Effector memory CD8-positive, alpha-beta T cell (primary cell): ENCODE measurements at regions not wholly inside any gene's neighbourhood (a gene's known extent, or its start where the extent isn't known, plus 50 kb on each side); places are given as distances from the start of the nearest gene placed in this dataset.

Experiments used
- ATAC-seq: fragments of 150-1000 bp; cut with Tn5 transposase; replicated peaks from 2 replicates; pipeline ENCODE4 v1.10.0; 2021; ENCODE audit warnings: mild to moderate bottlenecking, moderate library complexity
- DNase-seq, 3 experiments: peaks; one replicate each; pipeline ENCODE4 v3.0.0; 2021
- H3K27ac Mint-ChIP-seq, 2 donors: one replicate each; pipeline ENCODE4 v1.8.0; 2022; ENCODE audit warnings: mild to moderate bottlenecking in 2 of 2, mixed read lengths in 2 of 2, moderate library complexity in 2 of 2
- H3K27me3 Mint-ChIP-seq, 2 donors: one replicate each; pipeline ENCODE4 v1.8.0; 2022; ENCODE audit warnings: mixed read lengths in 2 of 2
- H3K36me3 Mint-ChIP-seq: one replicate; pipeline ENCODE4 v1.8.0; 2022; ENCODE audit warnings: mild to moderate bottlenecking, moderate library complexity, mixed read lengths; ENCODE audit not compliant: insufficient read depth
- H3K4me1 Mint-ChIP-seq, 2 donors: one replicate each; pipeline ENCODE4 v1.8.0; 2022; ENCODE audit warnings: low read depth in 2 of 2, mixed read lengths in 2 of 2
- H3K4me3 Mint-ChIP-seq, 2 donors: one replicate each; pipeline ENCODE4 v1.8.0; 2022; ENCODE audit warnings: mild to moderate bottlenecking in 2 of 2, mixed read lengths in 2 of 2, moderate library complexity in 2 of 2
- H3K9me3 Mint-ChIP-seq, 2 donors: one replicate each; pipeline ENCODE4 v1.8.0; 2022; ENCODE audit warnings: mixed read lengths in 2 of 2

DNA sequence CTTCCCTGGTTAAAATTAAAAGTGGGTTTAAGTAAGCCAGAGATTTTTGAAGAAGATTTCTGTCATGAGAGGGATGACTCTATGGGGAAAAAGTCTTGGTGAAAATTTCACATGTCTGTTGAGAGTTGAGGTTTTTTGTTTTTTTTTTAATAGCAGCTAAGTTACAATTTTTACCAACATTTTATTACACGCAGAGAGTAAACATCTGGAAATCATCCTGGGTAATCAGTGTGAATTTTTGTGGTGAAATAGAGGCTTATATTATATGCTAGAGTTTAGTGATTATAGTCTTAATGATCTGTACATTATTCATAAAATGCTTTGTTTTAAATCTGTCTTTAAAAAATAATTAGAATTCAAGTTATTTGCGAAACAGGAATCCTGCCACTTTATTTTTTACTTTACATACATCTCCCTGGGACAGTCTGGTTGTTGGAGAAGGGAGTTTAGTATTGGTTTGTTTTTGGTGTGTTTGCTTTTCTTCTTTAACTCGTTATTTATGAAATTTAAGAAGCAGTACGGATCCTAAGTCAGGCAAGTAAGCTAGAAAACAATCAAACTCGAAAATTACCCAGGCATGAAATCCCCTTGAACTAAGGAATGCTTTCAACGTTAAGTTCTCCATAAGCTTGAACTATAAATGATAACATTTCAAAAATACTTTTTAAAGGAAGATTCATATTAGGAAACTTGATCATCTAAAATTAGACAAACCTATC, 143.4 kb upstream of the TSC22D2 start:
- peaks cover 19 to 21% of the 10 kb centered on the region in 2 donors for H3K27me3 Mint-ChIP-seq
- ATAC-seq (no peak), DNase-seq (no peak)
- H3K27ac Mint-ChIP-seq: no peak overlapping the region
- H3K4me3 Mint-ChIP-seq: no peak overlapping the region
- H3K4me1 Mint-ChIP-seq: no peaks in the 10 kb centered on the region
- H3K9me3 Mint-ChIP-seq: no peaks in the 10 kb centered on the region
- no peaks in the 10 kb centered on the region for H3K36me3 Mint-ChIP-seq

DNA sequence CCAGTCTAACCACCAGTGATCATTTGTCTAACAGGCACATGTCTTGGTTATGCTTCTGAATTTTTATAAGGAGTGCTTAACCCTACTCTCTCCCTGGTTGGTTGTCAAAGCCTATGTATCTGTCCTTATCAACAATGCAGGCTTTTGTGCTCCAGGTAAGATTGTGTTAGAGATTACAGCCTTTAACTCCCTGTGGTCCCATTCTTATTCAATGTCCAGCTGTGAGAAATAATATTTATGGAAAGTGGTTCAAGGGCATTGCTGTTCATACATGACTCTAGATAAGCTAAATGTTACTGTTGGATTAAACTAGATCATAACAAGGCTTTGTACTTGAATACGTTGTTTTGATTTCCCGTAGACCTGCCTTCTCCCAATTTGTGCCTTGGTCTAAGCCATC, 146.1 kb upstream of the TSC22D2 start:
- no peaks in the 10 kb centered on the region for H3K9me3 Mint-ChIP-seq
- ATAC-seq: no peak
- H3K27me3 Mint-ChIP-seq: peaks cover 15 to 18% of the 10 kb centered on the region in 2 donors
- H3K27ac Mint-ChIP-seq: no peak overlapping the region
- H3K36me3 Mint-ChIP-seq: no peaks in the 10 kb centered on the region
- DNase-seq: no peak
- no peak overlapping the region for H3K4me3 Mint-ChIP-seq
- H3K4me1 Mint-ChIP-seq: peaks cover 0 to under 1% of the 10 kb centered on the region in 2 donors

GRCh38 chr3:150261418-150261817, 146.7 kb upstream of the TSC22D2 start:
- no peak for DNase-seq
- H3K9me3 Mint-ChIP-seq: no peaks in the 10 kb centered on the region
- no peak for ATAC-seq
- no peak overlapping the region for H3K4me3 Mint-ChIP-seq
- no peaks in the 10 kb centered on the region for H3K36me3 Mint-ChIP-seq
- no peak overlapping the region for H3K27ac Mint-ChIP-seq
- peaks cover 13 to 14% of the 10 kb centered on the region in 2 donors for H3K27me3 Mint-ChIP-seq
- H3K4me1 Mint-ChIP-seq: peaks cover 0 to 3% of the 10 kb centered on the region in 2 donors

DNA sequence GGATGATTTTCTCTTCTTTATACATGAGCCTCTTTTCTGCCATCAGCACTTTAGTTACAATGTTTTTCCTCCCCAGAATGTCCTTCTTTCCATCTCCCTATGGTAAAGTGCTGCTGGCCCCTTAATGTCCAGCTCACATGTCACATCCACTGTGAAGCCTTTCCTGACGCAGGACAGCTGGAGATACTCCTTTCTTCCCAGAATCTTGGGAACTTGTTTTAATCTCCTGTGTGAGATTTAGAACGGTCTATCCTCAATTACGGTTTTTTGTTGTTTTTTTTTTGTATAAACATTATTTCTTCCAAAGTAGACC, 147.7 kb upstream of the TSC22D2 start:
- Mint-ChIP-seq H3K4me3 (no peak overlapping the region), H3K27ac (no peak overlapping the region), H3K4me1 (peaks cover 0 to 3% of the 10 kb centered on the region in 2 donors), H3K36me3 (no peaks in the 10 kb centered on the region), H3K27me3 (peaks cover 13% of the 10 kb centered on the region in 2 donors), H3K9me3 (no peaks in the 10 kb centered on the region)
- no peak for ATAC-seq
- no peak for DNase-seq

DNA sequence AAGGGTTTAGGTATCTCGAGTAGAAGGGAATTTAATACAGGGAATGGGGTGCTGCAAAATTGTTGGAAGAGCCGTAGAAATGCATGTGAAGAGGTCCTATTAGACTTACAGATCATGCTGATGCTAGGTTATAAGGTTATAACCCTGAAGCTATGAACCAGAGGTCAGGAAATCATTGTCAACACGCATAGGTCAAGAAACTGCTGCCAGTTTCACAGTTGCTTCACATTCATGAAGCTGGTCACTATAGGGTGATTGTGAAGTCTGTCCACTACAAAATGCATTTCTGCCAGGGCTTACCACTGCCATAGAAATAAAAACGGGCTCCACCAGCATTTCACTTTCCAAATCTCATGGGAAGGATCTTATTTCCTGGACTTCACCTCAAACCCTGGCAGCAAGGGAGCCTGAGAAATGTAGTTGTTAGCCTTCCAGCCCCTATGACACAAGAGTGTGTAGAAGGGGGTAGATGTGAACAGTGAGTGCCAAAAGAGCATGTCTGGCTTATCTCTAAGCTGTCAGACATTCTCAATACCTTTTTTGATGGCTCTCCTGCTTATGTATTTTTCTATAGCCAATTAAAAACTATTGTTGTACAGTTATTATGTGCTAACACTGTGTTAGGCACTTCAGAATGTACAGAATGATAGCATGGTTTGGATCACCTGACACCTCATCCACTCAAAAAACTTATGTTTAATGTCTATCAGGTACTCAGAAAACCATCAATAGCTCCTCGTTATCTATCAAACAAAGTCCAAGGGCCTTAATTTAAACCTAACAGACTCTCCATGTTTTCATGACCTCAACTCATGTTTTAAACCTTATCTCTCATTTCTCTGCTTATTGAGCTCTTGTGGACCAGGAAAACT, 148.3 kb upstream of the TSC22D2 start:
- Mint-ChIP-seq H3K9me3 (no peaks in the 10 kb centered on the region), H3K27me3 (peaks cover 13% of the 10 kb centered on the region in 2 donors), H3K4me1 (peaks cover 0 to 3% of the 10 kb centered on the region in 2 donors), H3K27ac (no peak overlapping the region), H3K4me3 (no peak overlapping the region), H3K36me3 (no peaks in the 10 kb centered on the region)
- ATAC-seq (no peak), DNase-seq (no peak)

DNA sequence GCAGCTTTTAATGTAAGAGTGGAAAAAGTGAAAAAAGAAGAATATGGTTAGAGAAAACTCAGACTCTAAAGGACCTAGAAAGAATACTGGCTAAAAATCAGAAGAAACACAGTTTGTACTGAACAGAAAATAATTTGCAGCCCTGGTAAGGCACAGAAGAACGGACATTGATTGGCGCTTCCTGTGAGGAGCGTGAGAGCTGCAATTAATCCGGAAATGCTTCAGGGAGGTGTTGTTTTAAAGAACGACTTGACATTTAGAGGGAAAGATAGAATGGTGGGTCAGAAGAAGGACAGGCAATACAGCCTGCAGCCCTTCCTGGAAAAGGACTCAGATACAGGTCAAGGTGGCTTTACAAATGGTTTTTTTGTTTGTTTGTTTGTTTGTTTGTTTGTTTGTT, 151.3 kb upstream of the TSC22D2 start:
- Mint-ChIP-seq H3K4me1 (peaks cover 0 to 3% of the 10 kb centered on the region in 2 donors), H3K4me3 (no peak overlapping the region), H3K27ac (no peak overlapping the region), H3K27me3 (peaks cover 9 to 21% of the 10 kb centered on the region in 2 donors), H3K9me3 (no peaks in the 10 kb centered on the region), H3K36me3 (no peaks in the 10 kb centered on the region)
- ATAC-seq (no peak), DNase-seq (no peak)

- H3K9me3 Mint-ChIP-seq: no peaks in the 10 kb centered on the region
- ATAC-seq: no peak
- no peak overlapping the region for H3K27ac Mint-ChIP-seq
- H3K4me1 Mint-ChIP-seq: peaks cover 0 to 3% of the 10 kb centered on the region in 2 donors
- H3K4me3 Mint-ChIP-seq: no peak overlapping the region
- DNase-seq: no peak
- H3K27me3 Mint-ChIP-seq: peaks cover 13 to 25% of the 10 kb centered on the region in 2 donors
- no peaks in the 10 kb centered on the region for H3K36me3 Mint-ChIP-seq
Measured at GRCh38 chr3:150256318-150256717, 151.8 kb upstream of the TSC22D2 start.

- Mint-ChIP-seq H3K27me3 (peaks cover 15 to 27% of the 10 kb centered on the region in 2 donors), H3K9me3 (no peaks in the 10 kb centered on the region), H3K4me3 (no peak overlapping the region)
Measured at GRCh38 chr3:150255826-150256225, 152.3 kb upstream of the TSC22D2 start.

DNA sequence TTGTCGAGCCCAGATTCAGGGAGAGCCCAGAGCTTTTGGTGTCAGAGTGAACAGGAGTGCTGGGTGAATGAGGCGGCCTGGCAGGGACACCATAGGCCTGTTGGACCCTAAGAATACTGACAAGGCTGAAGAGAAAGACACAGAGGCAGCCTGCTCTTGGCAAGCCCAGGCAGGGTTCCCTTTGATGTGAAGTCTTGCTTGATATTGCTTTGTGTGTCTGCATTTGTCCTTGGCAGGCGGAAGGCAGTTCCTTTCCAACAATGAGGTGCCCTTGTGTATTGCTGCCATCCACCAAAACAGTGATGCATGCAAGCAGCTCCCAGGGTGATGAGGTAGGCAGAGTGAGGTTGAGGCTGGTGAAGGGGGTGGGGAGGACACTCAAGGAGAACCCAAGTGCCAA, 152.7 kb upstream of the TSC22D2 start:
- Mint-ChIP-seq H3K36me3 (no peaks in the 10 kb centered on the region), H3K4me1 (peaks cover 0 to 3% of the 10 kb centered on the region in 2 donors), H3K27ac (no peak overlapping the region), H3K9me3 (no peaks in the 10 kb centered on the region), H3K27me3 (peaks cover 18 to 31% of the 10 kb centered on the region in 2 donors), H3K4me3 (no peak overlapping the region)
- DNase-seq: no peak
- no peak for ATAC-seq

More at GRCh38 chr3:150255826-150256225, 152.3 kb upstream of the TSC22D2 start:
- ATAC-seq: no peak
- Mint-ChIP-seq H3K36me3 (no peaks in the 10 kb centered on the region), H3K27ac (no peak overlapping the region), H3K4me1 (peaks cover 0 to 3% of the 10 kb centered on the region in 2 donors)
- no peak for DNase-seq

GRCh38 chr3:150254309-150254708, 153.8 kb upstream of the TSC22D2 start:
- peaks cover 0 to 3% of the 10 kb centered on the region in 2 donors for H3K4me1 Mint-ChIP-seq
- H3K36me3 Mint-ChIP-seq: no peaks in the 10 kb centered on the region
- H3K9me3 Mint-ChIP-seq: no peaks in the 10 kb centered on the region
- ATAC-seq: no peak
- no peak overlapping the region for H3K27ac Mint-ChIP-seq
- no peak for DNase-seq
- H3K27me3 Mint-ChIP-seq: peaks cover 25 to 42% of the 10 kb centered on the region in 2 donors
- no peak overlapping the region for H3K4me3 Mint-ChIP-seq

- H3K36me3 Mint-ChIP-seq: no peaks in the 10 kb centered on the region
- H3K27ac Mint-ChIP-seq: no peak overlapping the region
- no peak overlapping the region for H3K4me3 Mint-ChIP-seq
- H3K27me3 Mint-ChIP-seq: peaks cover 25 to 44% of the 10 kb centered on the region in 2 donors
- ATAC-seq (no peak), DNase-seq (no peak)
- peaks cover 0 to 3% of the 10 kb centered on the region in 2 donors for H3K4me1 Mint-ChIP-seq
- no peaks in the 10 kb centered on the region for H3K9me3 Mint-ChIP-seq
Measured at GRCh38 chr3:150253622-150254021, 154.5 kb upstream of the TSC22D2 start.

GRCh38 chr3:150252462-150252861, 155.6 kb upstream of the TSC22D2 start:
- H3K9me3 Mint-ChIP-seq: no peaks in the 10 kb centered on the region
- H3K36me3 Mint-ChIP-seq: no peaks in the 10 kb centered on the region
- ATAC-seq: no peak
- no peak overlapping the region for H3K27ac Mint-ChIP-seq
- H3K4me3 Mint-ChIP-seq: no peak overlapping the region
- no peak for DNase-seq
- H3K4me1 Mint-ChIP-seq: peaks cover 0 to 3% of the 10 kb centered on the region in 2 donors
- H3K27me3 Mint-ChIP-seq: peaks cover 26 to 55% of the 10 kb centered on the region in 2 donors

DNA sequence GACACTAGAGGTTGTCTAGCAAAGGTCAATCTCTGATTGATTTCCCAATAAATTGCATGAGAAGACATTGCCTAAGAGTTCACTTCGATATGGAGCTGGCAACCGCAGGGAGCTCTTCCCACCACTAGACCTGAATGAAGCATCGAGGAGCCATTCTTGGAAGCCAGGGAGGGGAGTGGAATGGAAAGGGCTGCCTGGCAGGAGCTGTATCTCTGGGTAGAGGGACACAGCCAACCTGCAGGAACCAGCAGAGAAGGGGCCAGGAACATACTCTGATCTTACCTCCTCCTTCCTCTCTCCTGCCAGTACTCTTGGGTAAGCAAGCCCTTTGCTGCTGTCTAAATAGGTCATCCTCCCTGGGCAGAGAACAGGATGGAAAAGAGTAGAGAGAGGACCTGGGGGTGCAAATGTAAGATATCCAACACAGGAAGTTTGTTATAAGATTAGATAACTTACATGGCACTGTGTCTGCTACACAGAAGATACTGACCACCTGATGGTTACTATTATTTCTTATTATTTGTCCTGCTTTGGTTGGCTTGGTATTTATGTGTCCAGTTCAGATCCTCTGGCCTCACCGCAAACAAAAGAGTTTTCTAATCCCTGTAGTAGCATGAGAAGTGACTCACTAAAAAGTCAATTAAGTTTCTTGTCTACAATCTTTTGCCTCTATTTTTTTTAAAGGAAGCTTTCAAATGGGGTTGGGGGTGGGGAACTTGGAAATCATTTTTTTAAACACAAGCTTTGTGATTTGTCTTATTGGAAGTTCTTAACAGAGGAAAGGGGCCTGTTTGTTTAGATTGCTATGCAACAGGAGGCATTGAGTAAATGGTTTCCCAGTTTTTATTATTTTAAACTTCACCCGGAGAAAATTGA, 156.7 kb upstream of the TSC22D2 start:
- H3K27ac Mint-ChIP-seq: no peak overlapping the region
- H3K4me1 Mint-ChIP-seq: no peaks in the 10 kb centered on the region
- peaks cover 32 to 61% of the 10 kb centered on the region in 2 donors for H3K27me3 Mint-ChIP-seq
- no peak for ATAC-seq
- no peak for DNase-seq
- no peak overlapping the region for H3K4me3 Mint-ChIP-seq
- no peaks in the 10 kb centered on the region for H3K36me3 Mint-ChIP-seq
- no peaks in the 10 kb centered on the region for H3K9me3 Mint-ChIP-seq
